ENCODE measurements at regions not wholly inside any gene's neighbourhood (a gene's known extent, or its start where the extent isn't known, plus 50 kb on each side); places are given as distances from the start of the nearest gene placed in this dataset.
"Not testable (repeated sequence)": the region's sequence is repeated elsewhere in the genome, so short reads cannot be mapped to it uniquely, and the experiment has no call there.

DNA sequence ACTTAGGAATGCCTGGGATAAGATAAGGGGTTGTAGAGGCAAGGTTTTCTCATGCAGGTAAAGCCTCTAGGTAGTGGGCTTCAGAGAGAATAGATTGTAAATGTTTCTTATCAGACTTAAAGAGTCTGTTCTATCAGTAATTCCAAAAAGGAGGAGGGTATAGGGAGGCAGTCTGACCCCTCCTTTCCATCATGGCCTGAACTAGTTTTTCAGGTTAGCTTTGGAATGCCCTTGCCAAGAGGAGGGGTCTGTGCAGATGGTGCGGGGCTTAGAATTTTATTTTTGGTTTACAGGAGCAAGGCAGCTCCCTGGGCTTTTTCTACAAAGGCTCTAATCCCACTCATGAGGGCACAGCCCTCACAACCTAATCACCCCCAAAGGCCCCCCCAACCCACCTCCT, 135.0 kb downstream of the B3GNT2 start:
- DNase-seq (ENCODE audit: low spot score) = no peak

GRCh38 chr2:62329797-62330196, 133.9 kb downstream of the B3GNT2 start:
- no peak for DNase-seq (ENCODE audit: low spot score)

DNA sequence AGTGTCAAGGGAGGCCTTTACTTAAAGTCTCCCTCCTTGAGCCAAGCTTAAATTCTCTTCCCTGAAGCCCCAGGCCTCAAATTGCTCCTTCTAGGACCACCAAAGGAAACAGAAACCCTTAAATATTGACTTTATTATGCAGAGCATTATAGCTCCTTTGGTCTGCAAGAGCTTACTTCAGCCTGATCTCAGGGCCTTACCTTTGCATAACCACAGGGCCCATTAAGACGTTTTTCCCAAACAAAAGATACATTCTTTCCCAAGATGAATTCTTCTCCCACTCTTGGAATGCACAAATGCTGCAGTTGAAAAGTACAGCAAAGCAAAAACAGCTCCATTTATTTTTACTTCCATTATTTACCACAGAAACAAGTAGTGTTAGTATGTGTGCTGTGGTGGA, 130.8 kb downstream of the B3GNT2 start:
- DNase-seq (ENCODE audit: low spot score) = no peak

GRCh38 chr2:62325398-62325797, 129.5 kb downstream of the B3GNT2 start:
- DNase-seq (ENCODE audit: low spot score) = no peak

GRCh38 chr2:62321380-62322289, 125.7 kb downstream of the B3GNT2 start:
- no peak for DNase-seq (ENCODE audit: low spot score)

DNA sequence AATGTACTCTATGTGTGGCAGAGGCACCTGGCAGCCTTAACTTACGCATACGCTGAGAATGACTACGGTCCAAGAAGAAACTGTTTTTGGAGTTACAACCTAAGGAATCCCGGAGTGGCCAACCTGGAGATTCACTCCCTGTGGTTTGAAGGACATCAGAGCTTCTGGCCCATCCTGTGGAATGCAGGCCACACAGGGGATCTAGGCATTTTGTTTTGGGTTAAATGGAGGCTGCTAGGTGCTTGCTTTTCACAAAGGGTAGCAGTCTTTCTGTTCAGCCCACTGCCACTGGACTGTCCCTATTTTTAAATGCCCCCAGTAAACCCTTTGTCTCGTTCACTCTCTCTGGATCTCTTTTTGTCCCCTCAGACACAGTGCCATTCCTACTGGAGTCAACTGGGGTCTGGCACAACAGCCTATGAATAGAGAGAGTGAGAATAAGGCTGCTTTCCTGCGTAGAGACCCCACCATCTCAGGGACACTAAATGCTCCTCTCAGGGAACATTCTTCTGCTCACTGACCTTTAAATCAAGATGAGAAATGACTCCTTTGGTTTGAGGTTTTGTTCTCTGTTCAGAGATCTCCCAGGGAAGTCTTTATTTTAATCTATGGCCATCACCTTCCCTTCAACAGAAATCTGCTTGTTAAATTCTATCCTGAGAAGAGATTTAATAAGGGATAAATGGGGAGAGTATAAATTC, 124.9 kb downstream of the B3GNT2 start:
- DNase-seq (ENCODE audit: low spot score) = no peak

DNA sequence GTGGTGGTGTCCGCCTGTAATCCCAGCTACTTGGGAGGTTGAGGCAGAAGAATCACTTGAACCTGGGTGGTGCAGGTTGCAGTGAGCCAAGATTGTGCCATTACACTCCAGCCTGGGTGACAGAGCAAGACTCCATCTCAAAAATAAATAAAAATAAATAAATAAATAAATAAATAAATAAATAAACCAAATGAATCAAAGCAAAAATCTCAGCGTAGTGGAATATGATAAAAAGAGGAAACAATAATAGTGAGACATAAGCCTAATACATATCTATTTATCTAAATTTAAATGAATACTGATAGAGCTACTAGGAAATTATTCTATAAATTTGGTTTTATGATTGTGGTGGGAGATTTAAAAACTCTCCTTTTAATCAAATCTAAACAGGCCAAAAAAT, 124.2 kb downstream of the B3GNT2 start:
- DNase-seq (ENCODE audit: low spot score) = not testable (repeated sequence)

DNA sequence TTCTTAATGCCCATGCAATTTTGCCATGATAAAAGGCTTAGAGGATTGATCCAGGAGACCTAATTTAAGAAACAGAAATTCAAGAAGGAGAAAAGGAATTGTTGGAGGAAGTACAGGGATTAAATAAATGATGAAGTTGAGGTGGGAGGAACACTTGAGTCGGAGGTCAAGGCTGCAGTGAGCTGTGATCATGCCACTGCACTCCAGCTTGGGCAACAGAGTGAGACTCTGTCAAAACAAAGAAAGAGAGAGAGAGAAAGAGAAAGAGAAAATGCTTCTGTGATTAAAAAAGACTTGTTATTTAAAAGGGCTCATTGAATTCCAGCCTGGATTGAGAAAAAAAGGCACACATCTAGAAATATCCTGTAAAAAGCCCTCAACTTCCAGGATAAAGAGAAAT, 123.2 kb downstream of the B3GNT2 start:
- DNase-seq (ENCODE audit: low spot score) = no peak

DNA sequence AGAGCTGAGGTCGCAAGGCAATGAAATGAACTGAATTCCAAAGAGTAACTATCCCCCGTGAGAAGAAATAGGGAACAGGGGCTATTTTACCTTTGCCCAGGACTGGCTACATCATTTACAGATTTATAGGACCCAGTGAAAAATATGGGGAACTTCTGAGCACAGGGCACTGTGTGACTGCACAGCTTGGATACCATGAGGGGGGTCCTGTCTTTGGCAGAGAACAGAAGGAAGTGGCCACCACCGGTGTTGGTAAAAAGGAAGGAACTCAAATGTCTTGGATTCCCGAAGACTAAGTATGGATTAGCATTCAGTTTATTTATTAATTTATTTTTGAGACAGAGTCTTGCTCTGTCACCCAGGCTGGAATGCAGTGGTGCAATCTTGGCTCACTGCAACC, 119.6 kb downstream of the B3GNT2 start:
- no peak for DNase-seq (ENCODE audit: low spot score)

DNA sequence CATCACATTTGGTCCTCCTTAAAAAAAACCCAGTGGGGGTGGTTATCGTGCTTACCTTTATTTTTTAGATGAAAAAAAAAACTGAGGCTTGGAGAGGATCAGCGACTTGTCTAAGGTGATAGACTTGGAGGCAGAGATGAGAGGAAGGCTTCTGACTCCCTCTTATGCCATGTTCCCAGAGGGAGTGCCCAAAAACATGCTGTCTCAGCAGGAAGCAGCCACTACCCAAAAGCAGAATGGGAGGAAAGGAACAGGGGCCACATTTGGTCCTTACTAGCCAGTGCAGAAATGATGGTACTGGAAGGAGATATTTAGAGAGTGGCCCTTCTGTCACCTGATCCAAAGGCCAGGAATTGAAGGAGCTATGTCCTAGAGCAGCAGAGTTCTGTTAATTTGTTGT, 118.4 kb downstream of the B3GNT2 start:
- no peak for DNase-seq (ENCODE audit: low spot score)

GRCh38 chr2:62313449-62314227, 117.7 kb downstream of the B3GNT2 start:
- no peak for DNase-seq (ENCODE audit: low spot score)

DNA sequence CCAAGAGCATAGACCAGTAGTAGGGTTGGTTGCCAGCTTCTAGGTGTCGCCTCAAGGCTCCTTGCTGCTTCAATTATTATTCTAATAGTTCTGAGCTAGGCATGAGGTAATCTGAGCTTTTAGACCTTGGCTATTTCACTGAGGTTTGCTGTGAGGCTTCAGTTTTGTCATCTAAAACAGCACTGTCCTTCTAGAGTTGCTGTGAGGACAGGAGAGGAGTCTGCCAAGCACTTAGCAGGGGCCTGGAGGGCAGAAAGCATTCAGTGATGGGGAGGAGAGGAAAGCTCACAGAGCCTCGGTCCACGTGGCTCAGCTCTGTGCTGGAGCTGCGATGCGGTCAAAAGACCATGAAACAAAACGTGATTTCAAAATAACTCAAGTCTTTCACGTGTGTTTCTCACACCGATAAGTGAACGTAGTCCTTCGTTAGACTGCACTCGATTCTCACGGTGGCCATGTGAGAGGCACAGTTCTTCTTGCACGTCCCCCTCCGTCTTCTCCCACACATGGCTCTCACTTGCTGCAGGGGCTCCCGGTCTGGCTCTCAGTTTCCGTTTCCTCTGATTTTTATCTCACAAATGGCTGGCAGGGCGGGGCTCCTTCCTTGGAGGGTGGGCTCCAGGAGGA, 113.7 kb downstream of the B3GNT2 start:
- DNase-seq (ENCODE audit: low spot score) = no peak

DNA sequence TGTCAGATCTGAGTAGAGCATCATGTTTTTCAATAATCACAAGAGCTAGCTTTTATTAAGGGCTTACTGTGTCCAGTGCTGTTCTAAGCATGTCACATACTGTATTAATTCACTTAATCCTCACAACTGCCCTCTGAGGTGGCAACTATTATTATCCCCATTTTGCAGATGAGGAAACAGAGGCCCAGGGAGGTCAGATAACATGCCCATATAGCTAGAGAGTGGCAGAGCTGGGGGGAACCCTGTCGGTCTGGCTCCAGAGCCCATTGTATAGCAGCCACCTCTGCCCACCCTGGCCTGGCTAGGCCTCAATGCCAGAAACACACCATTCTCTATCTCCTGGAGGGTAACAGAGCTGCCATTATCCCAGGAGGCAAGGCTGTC, 113.2 kb downstream of the B3GNT2 start:
- DNase-seq (ENCODE audit: low spot score) = no peak

DNA sequence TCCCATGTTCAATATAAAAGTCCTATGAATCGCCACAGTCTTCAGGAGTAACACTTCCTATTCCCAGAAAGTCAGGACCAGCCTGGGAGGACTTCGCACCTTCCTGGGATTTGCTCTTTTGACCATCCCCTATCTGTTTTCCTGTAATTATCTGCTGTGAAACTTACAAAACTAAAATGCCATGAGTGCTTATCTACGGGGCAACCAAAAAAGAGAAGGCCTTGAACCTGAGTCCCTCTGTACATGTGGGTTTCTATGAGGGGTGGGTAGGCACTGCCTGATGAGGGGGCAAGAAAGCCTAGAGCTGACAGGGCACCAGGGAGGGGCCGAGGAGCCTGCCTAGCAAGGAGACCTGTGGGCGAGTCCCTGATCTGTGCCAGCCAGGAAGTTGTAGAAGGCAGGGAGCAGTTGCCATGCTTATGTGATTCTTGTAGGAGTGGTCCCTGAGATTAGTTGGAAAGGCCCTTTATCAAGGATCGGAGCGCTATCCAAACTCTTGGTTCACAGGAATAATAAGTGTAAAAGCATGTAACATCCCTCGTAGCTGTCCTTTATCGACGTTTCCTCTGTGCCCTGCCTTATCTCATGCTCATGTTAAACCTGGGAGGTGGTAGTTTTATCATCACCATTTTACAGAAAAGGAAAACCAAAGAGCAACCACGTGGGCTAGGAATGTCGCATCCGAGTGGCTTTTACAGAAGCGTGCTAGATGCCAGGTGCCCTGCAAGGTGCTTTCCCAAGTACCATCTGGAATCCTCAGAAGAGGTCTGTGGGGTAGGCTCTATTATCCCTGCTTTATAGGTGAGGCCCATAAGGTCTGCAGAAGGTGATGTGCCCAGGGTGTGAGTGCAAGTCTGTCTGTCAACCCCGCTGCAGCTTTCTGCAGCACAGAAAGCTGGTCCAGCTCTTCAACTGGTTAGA, 111.8 kb downstream of the B3GNT2 start:
- no peak for DNase-seq (ENCODE audit: low spot score)

GRCh38 chr2:62306751-62307468, 111.0 kb downstream of the B3GNT2 start:
- no peak for DNase-seq (ENCODE audit: low spot score)

GRCh38 chr2:62305421-62306176, 109.7 kb downstream of the B3GNT2 start:
- no peak for DNase-seq (ENCODE audit: low spot score)

GRCh38 chr2:62304429-62305417, 108.8 kb downstream of the B3GNT2 start:
- no peak for DNase-seq (ENCODE audit: low spot score)

DNA sequence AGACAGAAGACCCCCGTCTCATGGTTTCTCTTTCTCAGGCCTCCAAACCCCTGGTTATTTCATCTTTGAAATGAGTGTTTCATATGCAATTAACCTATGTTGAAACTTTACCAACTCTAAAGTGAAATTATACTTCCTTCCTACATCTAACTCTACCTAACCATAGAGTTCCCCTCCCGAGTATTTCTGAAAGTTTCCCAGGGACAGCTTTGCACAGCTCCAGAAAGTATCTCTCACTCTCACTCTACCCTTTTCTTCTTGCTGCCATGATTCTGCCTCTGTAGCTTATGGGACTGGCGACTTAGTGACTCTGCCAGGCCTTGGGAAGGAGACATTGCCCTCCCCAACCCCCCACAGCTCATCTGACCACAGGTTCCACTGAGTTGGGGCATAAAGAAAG, 107.9 kb downstream of the B3GNT2 start:
- DNase-seq (ENCODE audit: low spot score) = no peak

Data from HuH-7 (cell line).